HG03280 (cell line): ENCODE measurements at regions not wholly inside any gene's neighbourhood (a gene's known extent, or its start where the extent isn't known, plus 50 kb on each side); places are given as distances from the start of the nearest gene placed in this dataset.
"Not testable (repeated sequence)": the region's sequence is repeated elsewhere in the genome, so short reads cannot be mapped to it uniquely, and the experiment has no call there.

ENCODE experiments used
- ATAC-seq: cut with Tn5 transposase; IDR thresholded peaks from one replicate; pipeline ENCODE4 v1.9.1; 2021; ENCODE audit warnings: mild to moderate bottlenecking, moderate library complexity; ENCODE audit not compliant: unreplicated experiment

DNA sequence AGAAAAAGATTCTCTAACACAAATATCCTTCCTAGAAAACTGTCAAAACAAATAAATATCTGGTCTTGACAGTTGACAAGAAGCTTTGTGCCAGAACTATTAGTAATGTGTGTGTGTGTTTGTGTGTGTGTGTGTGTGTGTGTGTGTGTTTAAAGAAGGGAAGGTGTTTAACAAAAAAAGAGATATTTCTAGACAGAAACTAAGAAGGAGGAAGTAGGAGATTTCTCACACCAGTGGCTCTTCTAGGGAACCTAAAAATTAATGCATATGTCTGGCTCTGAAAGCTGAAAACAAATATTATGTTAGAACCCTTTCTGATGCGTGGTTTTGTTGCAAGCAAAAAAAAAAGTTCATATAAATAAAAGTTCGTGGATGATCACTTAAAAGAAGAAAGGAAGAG lies 277.5 kb downstream of the RPS4Y2 start:
- no peak for ATAC-seq

DNA sequence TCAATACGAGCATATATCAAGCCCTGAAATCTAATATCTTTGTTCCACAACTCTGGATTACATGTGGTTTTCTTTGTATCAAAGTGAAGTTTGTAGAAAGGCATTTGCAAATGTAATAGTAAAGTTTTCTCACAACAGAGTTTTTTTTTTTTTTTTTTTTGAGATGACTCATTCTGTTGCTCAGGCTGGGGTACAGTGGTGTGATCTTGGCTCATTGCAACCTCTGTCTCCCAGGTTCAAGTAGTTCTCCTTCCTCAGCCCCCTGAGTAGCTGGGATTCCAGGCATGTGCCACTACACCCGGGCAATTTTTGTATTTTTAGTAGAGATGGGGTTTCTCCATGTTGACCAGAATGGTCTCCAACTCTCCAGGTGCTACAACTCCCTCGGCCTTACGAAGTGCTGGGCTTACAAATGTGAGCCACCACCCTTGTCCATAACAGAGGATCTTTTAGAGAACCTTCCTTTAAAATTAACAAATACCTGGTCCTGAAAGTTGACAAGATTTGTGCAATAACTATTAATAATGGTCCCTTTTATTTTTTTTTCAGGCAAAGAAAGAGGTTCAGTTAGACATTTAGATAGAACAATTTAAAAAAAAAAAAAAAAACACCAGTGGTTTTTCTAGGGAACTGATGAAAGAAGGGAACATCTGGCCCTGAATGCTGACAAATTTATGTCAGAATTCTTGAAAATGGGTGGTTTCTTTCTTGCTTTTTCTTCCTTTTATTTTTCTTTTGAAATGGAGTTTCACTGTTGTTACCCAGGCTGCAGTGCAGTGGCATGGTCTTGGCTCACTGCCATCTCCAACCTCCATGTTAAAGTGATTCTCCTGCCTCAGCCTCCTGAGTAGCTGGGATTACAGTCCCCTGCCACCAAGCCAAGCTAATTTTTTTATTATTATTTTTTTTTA lies 278.5 kb downstream of the RPS4Y2 start:
- no peak for ATAC-seq

DNA sequence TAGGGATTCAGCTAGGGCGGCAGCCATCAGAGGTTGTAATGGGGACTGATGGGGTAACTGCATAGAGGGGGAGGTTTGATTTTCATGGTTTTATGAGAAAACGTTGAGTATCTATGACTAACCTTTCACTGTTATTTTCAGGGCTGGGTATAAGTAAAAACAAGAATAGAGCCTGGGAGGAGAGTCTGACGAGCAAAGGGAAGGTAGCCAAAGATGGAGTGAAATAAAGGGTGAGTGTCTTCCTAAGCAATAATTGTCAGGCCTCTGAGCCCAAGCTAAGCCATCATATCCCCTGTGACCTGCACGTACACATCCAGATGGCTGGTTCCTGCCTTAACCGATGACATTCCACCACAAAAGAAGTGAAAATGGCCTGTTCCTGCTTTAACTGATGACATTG lies 281.5 kb downstream of the RPS4Y2 start:
- ATAC-seq: not testable (repeated sequence)

DNA sequence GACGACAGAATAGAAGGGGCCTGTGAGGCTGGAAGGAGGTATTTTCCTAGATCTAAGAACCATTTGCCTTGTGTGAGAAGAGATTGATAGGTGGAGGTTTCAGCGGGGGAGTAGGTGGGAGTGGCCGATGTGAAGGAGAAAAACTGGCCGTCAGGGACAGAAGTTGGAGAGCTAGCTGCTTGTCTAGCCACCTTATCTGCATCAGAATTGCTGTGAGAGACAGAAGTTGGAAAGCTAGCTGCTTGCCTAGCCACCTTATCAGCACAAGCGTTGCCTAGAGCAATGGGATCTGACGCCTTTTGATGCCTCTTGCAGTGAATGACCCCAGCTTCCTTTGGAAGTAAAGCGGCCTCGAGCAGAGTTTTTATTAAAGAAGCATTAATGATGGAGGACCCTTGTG lies 283.9 kb downstream of the RPS4Y2 start:
- no peak for ATAC-seq

DNA sequence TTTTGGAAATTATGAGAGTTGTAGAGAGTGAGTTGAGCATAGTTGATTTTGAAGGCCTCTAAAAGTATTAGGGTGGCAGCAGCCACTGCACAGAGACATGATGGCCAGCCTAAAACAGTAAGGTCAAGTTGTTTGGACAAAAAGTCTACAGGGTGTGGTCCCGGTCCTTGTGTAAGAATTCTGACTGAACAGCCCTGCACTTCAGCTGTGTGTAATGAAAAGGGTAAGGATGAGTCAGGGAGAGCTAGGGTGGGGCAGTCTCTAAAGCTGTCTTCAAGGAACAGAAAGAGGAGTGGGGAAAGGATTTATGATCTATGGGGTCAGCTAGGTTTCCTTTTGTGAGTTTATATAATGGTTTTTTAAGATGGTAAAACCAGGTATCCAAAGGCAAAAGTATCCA lies 284.8 kb downstream of the RPS4Y2 start:
- not testable (repeated sequence) for ATAC-seq

DNA sequence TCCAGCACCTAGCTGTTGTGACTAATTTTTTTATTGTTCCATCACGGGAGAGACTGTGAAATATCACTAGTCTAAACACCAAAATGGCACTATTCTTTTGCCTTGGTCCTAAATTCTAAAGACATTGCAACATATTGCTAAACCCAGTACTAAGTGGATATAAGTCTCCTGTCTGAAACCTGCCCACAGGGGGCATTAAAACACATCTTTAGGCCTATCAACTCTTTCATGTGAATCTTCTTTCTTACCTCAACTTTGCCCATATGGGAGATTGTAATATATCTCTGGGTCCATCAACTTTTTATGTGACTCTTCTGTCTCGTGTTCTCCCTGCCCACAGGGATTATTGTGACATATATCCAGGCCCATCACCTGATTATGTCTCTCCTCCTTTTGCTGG lies 317.2 kb downstream of the RPS4Y2 start:
- ATAC-seq: no peak

DNA sequence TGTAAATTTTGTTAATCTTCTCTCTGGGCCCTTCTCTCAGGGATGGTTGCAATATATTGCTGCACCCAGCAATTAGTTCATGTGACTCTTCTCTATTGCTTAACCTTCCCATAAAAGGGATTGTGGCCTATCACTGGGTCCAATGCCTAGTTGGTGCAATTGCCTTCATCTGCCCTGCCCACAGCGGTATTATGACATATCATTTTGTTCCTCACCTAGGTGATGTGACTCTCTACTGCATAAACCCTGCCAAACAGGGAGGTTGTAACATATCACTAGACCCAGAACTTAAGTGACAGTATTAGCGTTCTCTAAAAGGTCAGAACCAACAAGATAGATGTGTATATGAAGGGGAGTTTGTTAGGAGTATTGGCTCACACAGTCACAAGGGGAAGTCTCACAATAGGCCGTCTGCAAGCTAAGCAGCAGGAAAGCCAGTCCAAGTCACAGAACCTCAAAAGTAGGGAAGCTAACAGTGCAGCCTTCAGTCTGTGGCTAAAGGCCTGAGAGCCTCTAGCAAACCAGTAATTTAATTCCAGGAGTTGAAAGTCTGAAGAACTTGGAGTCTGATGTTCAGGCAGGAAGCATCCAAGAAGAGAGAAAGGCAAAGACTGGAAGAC lies 317.8 kb downstream of the RPS4Y2 start:
- ATAC-seq: no peak

DNA sequence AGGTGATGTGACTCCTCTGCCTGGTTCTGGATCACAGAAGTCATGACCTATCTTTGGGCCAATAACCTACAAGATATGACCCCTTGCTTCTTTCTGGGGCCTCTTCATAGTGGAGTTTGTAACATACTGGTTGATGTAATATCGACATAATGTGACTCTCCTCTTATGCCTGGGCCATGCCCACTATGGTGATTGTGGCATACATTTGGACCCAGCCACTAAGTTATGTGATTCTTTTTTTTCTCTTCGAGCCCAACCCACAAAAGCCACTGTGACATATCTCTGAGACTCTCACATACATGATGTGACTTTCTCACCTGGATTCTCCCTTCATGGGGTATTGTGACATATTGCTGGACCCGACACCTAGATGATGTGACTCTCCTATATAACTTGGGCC lies 319.8 kb downstream of the RPS4Y2 start:
- ATAC-seq: no peak

DNA sequence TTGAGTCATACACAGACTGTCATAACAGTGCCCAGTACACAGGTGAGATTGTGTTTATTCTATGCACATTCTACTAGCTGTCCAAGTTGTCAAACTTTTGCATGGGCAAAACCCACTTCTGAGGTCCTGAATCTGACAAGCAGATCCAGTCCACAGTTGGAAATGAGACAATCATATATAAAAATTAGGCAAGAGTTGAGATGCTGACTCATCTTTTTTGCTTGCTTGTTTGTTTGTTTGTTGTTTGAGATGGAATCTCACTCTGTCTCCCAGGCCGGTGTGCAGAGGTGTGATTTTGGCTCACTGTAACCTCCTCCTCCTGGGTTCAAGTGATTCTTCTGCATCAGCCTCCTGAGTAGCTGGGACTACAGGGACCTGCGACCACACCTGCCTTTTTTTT lies 323.8 kb downstream of the RPS4Y2 start:
- ATAC-seq: no peak

DNA sequence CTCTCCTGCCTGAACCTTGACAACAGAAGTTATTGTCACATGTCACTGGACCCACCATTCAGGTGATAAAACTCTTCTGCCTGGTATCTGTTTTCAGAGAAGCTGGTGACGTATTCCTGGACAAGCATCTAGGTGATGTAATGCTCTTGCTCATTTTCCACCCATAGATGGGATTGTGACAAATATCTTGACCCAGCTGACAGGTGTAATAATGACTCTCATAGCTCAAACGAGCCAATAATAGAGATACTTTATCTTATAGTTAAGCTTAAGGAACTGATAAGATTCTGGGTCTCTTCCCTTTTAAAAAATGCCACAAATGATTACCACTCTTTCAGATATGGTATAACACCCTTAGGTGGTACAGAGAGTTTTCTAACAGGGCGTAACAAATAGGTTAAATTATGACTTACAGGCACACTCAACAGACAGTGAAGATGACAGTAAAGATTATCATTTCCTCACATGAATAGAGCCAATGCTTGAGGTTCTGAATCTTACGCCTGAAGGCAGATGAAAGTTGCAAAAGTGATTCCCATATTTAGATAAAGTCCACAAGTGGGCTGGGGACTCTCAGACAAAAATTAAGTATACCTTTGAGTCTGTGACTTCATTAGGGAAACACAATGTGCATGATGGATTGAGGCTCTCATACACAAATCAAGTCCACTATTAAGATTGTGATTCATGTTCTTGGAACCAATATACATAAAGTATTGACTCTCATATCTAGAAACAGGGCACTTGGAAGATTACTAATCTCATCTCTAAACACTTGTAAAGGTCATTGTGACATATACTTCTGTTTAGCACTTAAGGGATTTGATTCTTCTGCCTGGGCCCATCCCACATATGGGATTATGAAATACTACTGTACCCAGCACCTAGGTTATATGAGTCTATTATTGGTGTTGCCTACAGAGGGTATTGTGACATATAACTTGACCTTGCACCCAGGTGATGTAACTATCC lies 326.0 kb downstream of the RPS4Y2 start:
- no peak for ATAC-seq

DNA sequence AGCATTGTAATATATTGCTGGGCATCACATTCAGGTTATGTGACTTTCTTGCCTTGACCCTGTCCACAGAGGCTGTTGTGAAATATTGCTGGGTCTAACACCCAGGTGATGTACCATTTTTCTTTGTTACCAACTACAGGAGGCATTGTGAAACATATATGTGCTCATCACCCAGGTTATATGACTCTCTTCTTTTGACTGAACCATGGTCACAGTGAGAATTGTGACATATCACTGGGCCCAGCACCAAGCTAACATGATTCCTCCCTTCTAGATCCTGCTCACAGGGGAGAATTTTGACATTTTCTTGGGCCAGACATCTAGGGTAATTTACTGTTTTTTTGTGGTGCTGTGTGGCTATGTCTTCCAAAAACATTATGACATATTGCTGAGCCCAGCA lies 326.7 kb downstream of the RPS4Y2 start:
- ATAC-seq: no peak

DNA sequence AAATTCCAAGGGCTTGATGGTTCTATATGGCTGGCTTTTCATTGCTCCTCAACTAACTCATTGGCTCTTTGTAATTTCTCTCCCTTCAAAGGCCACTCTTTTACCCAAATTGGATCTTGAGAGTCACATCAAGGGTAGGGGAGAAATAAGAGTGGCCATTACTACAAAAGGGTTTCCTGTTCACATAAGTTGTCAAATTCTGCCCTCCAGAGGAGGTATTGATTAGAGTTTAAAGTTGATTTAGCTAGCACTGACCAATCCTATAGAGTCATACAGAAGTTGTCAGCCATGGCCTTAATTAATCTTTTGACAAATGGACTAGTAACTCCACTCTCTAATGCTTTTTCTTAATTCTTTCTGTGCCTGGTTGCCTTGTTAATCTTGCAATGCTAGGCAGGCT lies 336.0 kb downstream of the RPS4Y2 start:
- ATAC-seq: no peak

DNA sequence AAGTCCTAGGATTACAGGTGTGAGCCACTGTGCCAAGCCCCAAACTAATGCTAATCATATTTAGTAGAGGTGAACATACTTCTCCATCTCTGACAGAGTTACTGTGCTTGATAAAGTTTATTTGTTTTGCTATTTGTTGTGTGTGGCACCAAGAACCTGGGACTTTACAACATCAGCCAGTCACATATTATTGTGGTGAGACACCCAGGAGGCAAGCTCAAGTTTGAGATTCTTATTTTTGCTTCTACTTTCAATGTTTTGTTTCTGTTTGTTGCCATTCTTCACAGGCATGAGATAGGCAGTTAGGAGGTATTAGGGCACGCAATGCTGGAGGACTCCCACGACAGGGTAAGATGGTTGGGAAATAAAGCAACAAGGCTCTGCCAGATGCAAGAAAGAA lies 346.6 kb downstream of the RPS4Y2 start:
- no peak for ATAC-seq

DNA sequence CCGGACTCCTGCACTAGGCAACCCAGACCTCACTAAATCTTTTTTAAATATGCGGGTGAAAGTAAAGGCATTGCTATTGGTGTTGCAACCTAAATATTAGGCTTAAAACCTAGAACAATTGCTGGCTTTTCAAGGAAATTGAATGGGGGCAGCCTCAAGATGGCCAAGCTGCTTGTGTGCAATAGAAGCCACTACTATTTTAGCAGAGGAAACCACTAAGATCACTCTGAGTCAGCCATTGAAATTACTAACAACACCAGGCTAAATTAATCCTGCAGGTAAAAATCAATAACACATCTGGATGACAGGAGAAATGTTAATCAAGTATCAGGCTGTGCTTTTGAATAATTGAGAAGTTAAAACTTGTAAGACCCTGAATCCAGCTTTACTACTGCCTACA lies 348.0 kb downstream of the RPS4Y2 start:
- ATAC-seq: no peak

DNA sequence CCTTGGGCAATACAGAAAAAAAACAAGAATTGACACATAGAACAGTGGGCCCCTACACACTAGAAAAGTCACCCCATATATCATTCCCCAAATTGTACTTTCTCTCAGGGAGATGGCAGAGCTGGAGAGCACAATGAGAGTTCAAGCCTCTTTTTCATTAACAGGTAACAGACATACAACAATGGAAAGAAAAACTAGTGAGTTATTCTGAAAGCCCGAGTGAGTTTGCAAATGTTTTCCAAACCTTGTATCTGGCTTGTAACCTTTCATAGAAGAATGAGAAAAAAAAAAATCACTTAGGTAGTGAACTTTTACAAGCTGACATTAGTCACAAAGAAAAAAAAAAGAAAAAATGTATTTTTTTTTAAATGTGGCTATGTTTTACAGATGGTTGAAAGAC lies 349.6 kb downstream of the RPS4Y2 start:
- no peak for ATAC-seq

DNA sequence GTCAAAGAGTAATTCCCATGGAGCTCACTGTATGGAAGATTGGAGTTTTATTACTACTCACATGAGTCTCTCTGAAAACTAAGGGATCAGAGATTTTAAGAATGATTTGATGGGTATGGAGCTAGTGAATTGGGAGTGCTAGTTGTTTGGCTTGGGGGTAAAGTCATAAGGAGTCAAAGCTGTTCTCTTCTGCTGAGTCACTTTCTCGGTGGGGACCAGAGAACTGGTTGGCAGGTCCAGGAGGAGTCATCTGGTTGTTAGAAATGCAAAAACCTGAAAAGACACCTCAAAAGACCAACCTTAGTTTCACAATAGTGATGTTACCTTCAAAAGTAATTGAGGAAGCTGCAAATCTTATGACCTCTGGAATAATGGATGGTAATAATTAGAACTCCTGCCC lies 355.4 kb downstream of the RPS4Y2 start:
- no peak for ATAC-seq

DNA sequence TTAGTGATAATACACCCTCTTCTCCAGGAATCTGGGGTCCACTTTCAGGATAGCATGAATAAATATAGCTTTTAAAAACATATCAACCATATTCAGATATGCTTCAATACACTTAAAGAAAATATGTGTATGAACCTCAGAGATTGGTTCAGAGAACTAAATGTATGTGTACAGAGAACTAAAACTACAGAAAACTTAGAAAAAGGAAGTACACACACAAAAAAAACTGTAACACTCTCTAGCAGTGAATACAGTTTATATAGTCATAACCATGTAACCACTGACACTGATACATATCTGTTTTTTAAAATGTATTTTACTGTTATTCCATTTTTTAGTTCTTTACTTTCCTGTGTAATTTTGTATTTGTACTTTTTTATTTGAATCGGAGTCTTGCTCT lies 365.2 kb downstream of the RPS4Y2 start:
- ATAC-seq: no peak

DNA sequence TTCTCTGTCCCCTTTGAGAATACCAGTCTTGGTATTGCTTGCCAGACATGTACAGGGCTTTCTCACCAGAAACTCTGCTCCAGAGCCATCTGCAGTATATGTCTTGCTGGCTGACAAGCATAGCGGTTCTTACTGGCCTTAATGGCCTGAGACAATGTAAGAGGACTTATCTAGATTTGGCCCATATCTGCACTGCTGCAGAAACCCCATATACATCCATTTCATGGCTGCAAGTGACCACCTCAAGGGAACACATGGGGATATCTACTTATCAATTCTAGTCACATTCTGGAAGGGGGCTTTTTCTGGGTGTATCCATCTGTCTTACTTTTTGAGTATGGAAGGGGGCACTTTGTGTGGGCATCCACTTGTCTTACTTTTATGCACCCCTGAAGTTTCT lies 375.5 kb upstream of the RBMY1B start:
- no peak for ATAC-seq

DNA sequence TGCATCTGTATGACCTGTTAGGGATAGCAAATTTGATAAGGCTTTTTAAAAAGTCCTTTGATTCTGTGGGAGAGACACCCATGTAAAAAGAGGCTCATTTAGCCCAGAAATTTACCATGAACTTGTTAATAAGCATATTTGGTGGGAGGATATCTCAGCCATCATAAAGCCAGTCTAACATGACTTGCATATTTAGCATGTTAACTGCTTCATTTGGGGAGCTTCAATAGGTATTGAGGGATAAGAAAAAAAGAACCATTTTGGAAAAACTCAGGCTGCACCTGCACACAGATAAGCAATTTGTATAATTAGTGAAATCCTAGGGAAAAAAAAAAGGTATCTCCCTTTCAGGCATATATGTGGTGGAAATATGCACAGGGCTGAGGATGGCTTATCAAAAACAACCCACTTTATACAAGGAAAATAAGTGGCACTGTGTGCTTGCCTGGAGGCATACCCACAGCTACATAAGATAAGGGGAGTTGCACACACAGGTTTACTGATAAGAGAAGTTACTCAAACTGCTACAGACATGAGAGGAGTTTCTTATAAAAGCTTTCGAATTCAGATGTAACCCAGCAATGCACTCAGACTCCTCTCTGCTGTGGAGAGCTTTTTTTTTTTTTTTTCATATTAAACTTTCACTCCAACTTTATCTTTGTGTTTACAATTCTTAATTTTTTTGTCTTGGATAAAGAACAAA lies 372.9 kb upstream of the RBMY1B start:
- ATAC-seq: no peak

DNA sequence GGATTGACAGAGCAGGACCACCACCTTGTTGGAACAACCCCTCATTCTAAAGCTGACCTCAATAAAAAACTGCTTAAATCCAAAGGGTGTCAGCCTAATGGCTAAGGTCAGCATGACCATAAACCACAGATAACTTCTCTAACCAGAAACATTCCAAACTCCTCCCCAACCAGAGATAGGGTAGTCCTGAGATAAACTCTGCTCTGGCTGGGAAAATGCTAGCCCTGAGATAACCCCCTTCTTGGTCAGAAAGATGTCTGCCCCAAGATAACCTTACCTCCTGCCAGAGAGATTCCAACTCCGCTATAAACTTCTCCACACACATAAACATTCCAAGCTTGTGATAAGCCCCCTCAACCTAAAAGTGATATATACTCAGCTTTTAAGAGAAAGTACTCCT lies 364.8 kb upstream of the RBMY1B start:
- no peak for ATAC-seq

DNA sequence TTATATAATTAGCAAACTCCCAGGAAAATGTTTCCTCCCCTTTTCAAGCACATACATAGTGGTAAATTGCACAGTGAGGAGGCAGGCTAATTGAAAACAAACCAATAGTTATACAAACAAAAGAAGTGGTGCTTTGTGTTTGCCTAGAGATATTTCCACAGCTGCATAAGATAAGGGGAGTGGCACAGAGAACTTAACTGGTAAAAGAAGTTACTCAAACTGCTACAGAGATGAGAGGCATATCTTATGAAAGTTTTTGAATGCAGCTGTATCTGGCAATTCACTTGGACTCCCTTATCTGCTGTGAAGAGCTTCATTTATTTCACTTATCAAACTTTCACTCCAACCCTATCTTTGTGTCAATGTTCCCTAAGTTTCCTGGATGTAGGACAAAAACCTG lies 361.2 kb upstream of the RBMY1B start:
- ATAC-seq: no peak
